ENCODE measurements at regions not wholly inside any gene's neighbourhood (a gene's known extent, or its start where the extent isn't known, plus 50 kb on each side); places are given as distances from the start of the nearest gene placed in this dataset.
"Not testable (repeated sequence)": the region's sequence is repeated elsewhere in the genome, so short reads cannot be mapped to it uniquely, and the experiment has no call there.

DNA sequence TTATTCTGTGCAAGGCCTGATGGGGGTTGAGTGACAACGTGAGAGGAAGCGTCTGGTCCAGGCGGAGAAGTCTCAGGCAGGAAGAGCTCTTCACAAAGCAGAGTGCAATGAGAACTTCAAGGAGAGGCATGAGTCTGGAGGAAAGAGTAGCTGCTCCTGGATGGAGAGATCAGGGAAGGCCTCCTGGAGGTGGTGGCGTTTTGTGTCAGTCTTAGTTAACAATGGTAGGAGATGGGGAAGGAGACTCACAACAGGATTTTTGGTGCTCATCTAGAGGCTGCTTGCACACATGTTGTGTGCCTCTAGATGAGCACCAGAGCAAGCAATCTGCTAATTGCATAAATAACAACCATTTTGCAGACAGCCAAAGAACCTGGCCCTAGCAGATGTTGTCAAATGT lies 442.8 kb upstream of the PODXL start:
- H3K9me3 ChIP-seq (ENCODE audit: insufficient read depth, low read depth, low read length), result no peaks in the 10 kb centered on the region
- no peak overlapping the region for H3K9ac ChIP-seq (ENCODE audit: low read length)
- Mint-ChIP-seq H3K9me3 (ENCODE audit: unreplicated experiment) (no peaks in the 10 kb centered on the region), H3K27ac (ENCODE audit: unreplicated experiment) (no peak overlapping the region), H3K27me3 (ENCODE audit: low read depth, unreplicated experiment) (peaks cover 7% of the 10 kb centered on the region), H3K4me1 (ENCODE audit: low read depth, unreplicated experiment) (no peaks in the 10 kb centered on the region), H3K36me3 (ENCODE audit: low read depth, unreplicated experiment) (no peaks in the 10 kb centered on the region), H3K4me3 (ENCODE audit: unreplicated experiment) (no peak overlapping the region)
- no peak overlapping the region for H3K27ac ChIP-seq (ENCODE audit: low read depth, low read length)
- H3K27me3 ChIP-seq (ENCODE audit: insufficient read depth, low read length), result peaks cover 8% of the 10 kb centered on the region
- no peaks in the 10 kb centered on the region for H3K4me1 ChIP-seq (ENCODE audit: insufficient read depth, low read length)
- FAIRE-seq, result no peak
- H3K79me2 ChIP-seq (ENCODE audit: insufficient read depth, low read length), result no peaks in the 10 kb centered on the region
- no peak for DNase-seq (ENCODE audit: low read depth)
- H4K20me1 ChIP-seq (ENCODE audit: insufficient read depth, low read length), result no peaks in the 10 kb centered on the region
- H3K36me3 ChIP-seq (ENCODE audit: insufficient read depth, low read length), result no peaks in the 10 kb centered on the region
- TF ChIP-seq, protein P1, sequence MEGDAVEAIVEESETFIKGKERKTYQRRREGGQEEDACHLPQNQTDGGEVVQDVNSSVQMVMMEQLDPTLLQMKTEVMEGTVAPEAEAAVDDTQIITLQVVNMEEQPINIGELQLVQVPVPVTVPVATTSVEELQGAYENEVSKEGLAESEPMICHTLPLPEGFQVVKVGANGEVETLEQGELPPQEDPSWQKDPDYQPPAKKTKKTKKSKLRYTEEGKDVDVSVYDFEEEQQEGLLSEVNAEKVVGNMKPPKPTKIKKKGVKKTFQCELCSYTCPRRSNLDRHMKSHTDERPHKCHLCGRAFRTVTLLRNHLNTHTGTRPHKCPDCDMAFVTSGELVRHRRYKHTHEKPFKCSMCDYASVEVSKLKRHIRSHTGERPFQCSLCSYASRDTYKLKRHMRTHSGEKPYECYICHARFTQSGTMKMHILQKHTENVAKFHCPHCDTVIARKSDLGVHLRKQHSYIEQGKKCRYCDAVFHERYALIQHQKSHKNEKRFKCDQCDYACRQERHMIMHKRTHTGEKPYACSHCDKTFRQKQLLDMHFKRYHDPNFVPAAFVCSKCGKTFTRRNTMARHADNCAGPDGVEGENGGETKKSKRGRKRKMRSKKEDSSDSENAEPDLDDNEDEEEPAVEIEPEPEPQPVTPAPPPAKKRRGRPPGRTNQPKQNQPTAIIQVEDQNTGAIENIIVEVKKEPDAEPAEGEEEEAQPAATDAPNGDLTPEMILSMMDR (IDR thresholded peaks at IDR 0.05; ENCODE audit: insufficient read depth, low read depth, low read length), result no peak
- TF ChIP-seq EZH2 (IDR thresholded peaks at IDR 0.05; ENCODE audit: insufficient read depth, low read length), result no peak
- H2AFZ ChIP-seq (ENCODE audit: low read depth, low read length), result no peak overlapping the region
- H3K4me3 ChIP-seq (ENCODE audit: insufficient read depth, low read depth, low read length), result no peak overlapping the region
- H3K4me2 ChIP-seq (ENCODE audit: low read length), result no peak overlapping the region

DNA sequence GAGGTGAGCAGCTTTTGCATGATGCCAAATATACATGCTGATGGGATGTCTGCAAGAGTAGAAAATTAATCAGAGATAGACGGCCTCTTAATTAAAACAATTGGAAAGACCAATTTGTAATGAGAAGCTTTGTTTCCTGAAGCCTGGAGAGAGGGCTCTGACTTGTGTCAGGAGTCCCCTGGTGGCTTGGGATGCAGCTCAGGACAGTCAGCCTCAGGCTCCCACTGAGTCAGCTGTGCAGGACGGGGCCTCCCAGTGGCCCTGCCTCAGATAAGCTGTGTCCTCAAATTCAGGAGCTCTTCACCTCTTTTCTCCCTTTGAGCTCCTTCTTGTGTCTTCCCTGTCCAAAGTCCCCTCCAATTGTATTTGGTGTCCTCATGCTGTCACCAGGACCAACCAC lies 438.9 kb upstream of the PODXL start:
- no peaks in the 10 kb centered on the region for H3K36me3 Mint-ChIP-seq (ENCODE audit: low read depth, unreplicated experiment)
- no peaks in the 10 kb centered on the region for H4K20me1 ChIP-seq (ENCODE audit: insufficient read depth, low read length)
- H3K9me3 Mint-ChIP-seq (ENCODE audit: unreplicated experiment), result no peaks in the 10 kb centered on the region
- no peak overlapping the region for H2AFZ ChIP-seq (ENCODE audit: low read depth, low read length)
- H3K36me3 ChIP-seq (ENCODE audit: insufficient read depth, low read length), result no peaks in the 10 kb centered on the region
- TF ChIP-seq, protein P1 (IDR thresholded peaks at IDR 0.05; ENCODE audit: insufficient read depth, low read depth, low read length), result no peak
- TF ChIP-seq EZH2 (IDR thresholded peaks at IDR 0.05; ENCODE audit: insufficient read depth, low read length), result no peak
- no peak overlapping the region for H3K4me2 ChIP-seq (ENCODE audit: low read length)
- H3K9ac ChIP-seq (ENCODE audit: low read length), result no peak overlapping the region
- H3K4me3 ChIP-seq (ENCODE audit: insufficient read depth, low read depth, low read length), result no peak overlapping the region
- no peak overlapping the region for H3K27ac ChIP-seq (ENCODE audit: low read depth, low read length)
- no peaks in the 10 kb centered on the region for H3K79me2 ChIP-seq (ENCODE audit: insufficient read depth, low read length)
- H3K4me1 ChIP-seq (ENCODE audit: insufficient read depth, low read length), result no peaks in the 10 kb centered on the region
- peaks cover 5% of the 10 kb centered on the region for H3K27me3 ChIP-seq (ENCODE audit: insufficient read depth, low read length)
- no peaks in the 10 kb centered on the region for H3K27me3 Mint-ChIP-seq (ENCODE audit: low read depth, unreplicated experiment)
- no peaks in the 10 kb centered on the region for H3K9me3 ChIP-seq (ENCODE audit: insufficient read depth, low read depth, low read length)
- H3K27ac Mint-ChIP-seq (ENCODE audit: unreplicated experiment), result no peak overlapping the region
- FAIRE-seq (no peak), DNase-seq (ENCODE audit: low read depth) (no peak)
- H3K4me3 Mint-ChIP-seq (ENCODE audit: unreplicated experiment), result no peak overlapping the region
- H3K4me1 Mint-ChIP-seq (ENCODE audit: low read depth, unreplicated experiment), result no peaks in the 10 kb centered on the region

DNA sequence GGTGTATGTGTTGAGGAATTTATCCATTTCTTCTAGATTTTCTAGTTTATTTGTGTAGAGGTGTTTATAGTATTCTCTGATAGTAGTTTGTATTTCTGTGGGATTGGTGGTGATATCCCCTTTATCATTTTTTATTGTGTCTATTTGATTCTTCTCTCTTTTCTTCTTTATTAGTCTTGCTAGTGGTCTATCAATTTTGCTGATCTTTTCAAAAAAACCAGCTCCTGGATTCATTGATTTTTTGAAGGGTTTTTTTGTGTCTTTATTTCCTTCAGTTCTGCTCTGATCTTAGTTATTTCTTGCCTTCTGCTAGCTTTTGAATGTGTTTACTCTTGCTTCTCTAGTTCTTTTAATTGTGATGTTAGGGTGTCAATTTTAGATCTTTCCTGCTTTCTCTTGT lies 424.6 kb upstream of the PODXL start:
- H3K36me3 Mint-ChIP-seq (ENCODE audit: low read depth, unreplicated experiment); H3K4me3 ChIP-seq (ENCODE audit: insufficient read depth, low read depth, low read length); H2AFZ ChIP-seq (ENCODE audit: low read depth, low read length); H3K27ac Mint-ChIP-seq (ENCODE audit: unreplicated experiment); DNase-seq (ENCODE audit: low read depth); H4K20me1 ChIP-seq (ENCODE audit: insufficient read depth, low read length); H3K4me2 ChIP-seq (ENCODE audit: low read length); H3K27me3 ChIP-seq (ENCODE audit: insufficient read depth, low read length); H3K4me1 Mint-ChIP-seq (ENCODE audit: low read depth, unreplicated experiment); FAIRE-seq; H3K4me3 Mint-ChIP-seq (ENCODE audit: unreplicated experiment); H3K9ac ChIP-seq (ENCODE audit: low read length); H3K4me1 ChIP-seq (ENCODE audit: insufficient read depth, low read length); H3K36me3 ChIP-seq (ENCODE audit: insufficient read depth, low read length); H3K9me3 ChIP-seq (ENCODE audit: insufficient read depth, low read depth, low read length); H3K27ac ChIP-seq (ENCODE audit: low read depth, low read length); H3K79me2 ChIP-seq (ENCODE audit: insufficient read depth, low read length): not testable (repeated sequence)
- peaks cover 16% of the 10 kb centered on the region for H3K9me3 Mint-ChIP-seq (ENCODE audit: unreplicated experiment)
- peaks cover 17% of the 10 kb centered on the region for H3K27me3 Mint-ChIP-seq (ENCODE audit: low read depth, unreplicated experiment)

DNA sequence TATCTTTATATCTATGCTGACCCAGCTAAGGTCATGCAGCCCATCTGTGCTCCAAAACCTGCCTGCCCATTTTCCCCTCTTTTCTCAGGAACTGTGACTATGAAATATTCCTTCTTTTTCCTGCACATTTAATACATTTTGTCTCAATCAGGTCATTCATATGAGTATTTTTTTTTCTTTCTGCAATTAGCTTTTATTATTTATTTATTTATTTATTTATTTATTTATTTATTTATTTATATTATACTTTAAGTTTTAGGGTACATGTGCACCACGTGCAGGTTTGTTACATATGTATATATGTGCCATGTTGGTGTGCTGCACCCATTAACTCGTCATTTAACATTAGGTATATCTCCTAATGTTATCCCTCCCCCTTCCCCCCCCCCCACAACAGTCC lies 421.7 kb upstream of the PODXL start:
- H3K27ac ChIP-seq (ENCODE audit: low read depth, low read length); DNase-seq (ENCODE audit: low read depth); H3K4me3 Mint-ChIP-seq (ENCODE audit: unreplicated experiment); H3K27me3 ChIP-seq (ENCODE audit: insufficient read depth, low read length); FAIRE-seq; H3K4me1 ChIP-seq (ENCODE audit: insufficient read depth, low read length); H4K20me1 ChIP-seq (ENCODE audit: insufficient read depth, low read length); H3K4me3 ChIP-seq (ENCODE audit: insufficient read depth, low read depth, low read length); H3K9ac ChIP-seq (ENCODE audit: low read length); H3K36me3 ChIP-seq (ENCODE audit: insufficient read depth, low read length); H3K4me2 ChIP-seq (ENCODE audit: low read length); H3K27ac Mint-ChIP-seq (ENCODE audit: unreplicated experiment); H3K36me3 Mint-ChIP-seq (ENCODE audit: low read depth, unreplicated experiment); H3K4me1 Mint-ChIP-seq (ENCODE audit: low read depth, unreplicated experiment); H3K9me3 ChIP-seq (ENCODE audit: insufficient read depth, low read depth, low read length); H2AFZ ChIP-seq (ENCODE audit: low read depth, low read length); H3K79me2 ChIP-seq (ENCODE audit: insufficient read depth, low read length): not testable (repeated sequence)
- Mint-ChIP-seq H3K9me3 (ENCODE audit: unreplicated experiment) (peaks cover 11% of the 10 kb centered on the region), H3K27me3 (ENCODE audit: low read depth, unreplicated experiment) (peaks cover 10% of the 10 kb centered on the region)

Measured in astrocyte (in vitro differentiated cells and primary cell).